Fibroblast of pulmonary artery (primary cell): ENCODE measurements at regions not wholly inside any gene's neighbourhood (a gene's known extent, or its start where the extent isn't known, plus 50 kb on each side); places are given as distances from the start of the nearest gene placed in this dataset.

ENCODE experiments used
- DNase-seq: peaks from one replicate; pipeline ENCODE4 v3.0.0-alpha.2; 2010; ENCODE audit warnings: low read depth
- H3K4me3 ChIP-seq: replicated peaks from 2 replicates; pipeline ENCODE4 v1.5.1; 2011; ENCODE audit warnings: low read depth, mild to moderate bottlenecking, control low read depth, low read length, moderate library complexity
- TF ChIP-seq, protein P1 (sequence below): IDR thresholded peaks from 2 replicates; pipeline ENCODE4 v1.5.1; 2011; ENCODE audit warnings: mild to moderate bottlenecking, control low read depth, low read length, inconsistent platforms; ENCODE audit errors: missing control alignments

DNA sequence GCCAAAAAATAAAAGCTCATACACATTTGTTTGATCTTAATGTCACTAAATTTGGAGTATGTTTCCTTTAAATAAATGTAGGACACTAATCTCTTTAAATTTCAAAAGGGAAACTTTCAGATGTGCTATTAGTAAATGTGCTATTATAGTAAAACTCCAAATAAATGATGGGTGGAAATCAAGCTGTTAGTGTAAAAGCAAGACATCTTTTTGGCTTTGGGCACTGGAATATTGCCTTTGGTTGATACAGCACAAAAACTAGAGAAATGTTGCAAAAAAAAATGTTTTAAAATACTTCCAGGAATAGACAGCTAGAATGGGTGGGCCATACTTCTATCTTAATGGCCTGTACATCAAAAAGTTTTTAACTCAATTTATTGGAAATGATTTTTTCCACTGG is 151.6 kb downstream of the FBXO8 start:
- TF ChIP-seq, protein P1, sequence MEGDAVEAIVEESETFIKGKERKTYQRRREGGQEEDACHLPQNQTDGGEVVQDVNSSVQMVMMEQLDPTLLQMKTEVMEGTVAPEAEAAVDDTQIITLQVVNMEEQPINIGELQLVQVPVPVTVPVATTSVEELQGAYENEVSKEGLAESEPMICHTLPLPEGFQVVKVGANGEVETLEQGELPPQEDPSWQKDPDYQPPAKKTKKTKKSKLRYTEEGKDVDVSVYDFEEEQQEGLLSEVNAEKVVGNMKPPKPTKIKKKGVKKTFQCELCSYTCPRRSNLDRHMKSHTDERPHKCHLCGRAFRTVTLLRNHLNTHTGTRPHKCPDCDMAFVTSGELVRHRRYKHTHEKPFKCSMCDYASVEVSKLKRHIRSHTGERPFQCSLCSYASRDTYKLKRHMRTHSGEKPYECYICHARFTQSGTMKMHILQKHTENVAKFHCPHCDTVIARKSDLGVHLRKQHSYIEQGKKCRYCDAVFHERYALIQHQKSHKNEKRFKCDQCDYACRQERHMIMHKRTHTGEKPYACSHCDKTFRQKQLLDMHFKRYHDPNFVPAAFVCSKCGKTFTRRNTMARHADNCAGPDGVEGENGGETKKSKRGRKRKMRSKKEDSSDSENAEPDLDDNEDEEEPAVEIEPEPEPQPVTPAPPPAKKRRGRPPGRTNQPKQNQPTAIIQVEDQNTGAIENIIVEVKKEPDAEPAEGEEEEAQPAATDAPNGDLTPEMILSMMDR: no peak
- H3K4me3 ChIP-seq: no peak overlapping the region
- no peak for DNase-seq

DNA sequence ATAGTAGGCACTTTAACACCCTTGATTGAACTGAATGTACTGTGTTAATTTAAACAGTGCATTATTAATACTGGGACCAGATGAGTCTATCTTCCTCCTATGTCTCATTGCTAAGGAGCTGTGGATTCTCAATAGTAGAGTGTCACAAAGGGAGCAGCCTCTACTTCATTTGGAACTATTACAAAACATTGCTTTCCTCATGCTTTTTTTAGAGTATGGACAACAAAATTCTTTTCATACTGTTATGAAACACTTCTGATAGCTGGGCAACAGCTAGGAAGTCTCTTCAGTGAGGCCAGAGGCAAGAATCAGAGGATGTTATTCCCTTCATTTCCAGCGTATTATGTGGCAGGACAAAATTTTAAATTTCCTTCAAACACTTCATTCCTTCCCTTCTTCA is 160.8 kb downstream of the FBXO8 start:
- peak; percentile 79 for DNase-seq
- no peak overlapping the region for H3K4me3 ChIP-seq
- TF ChIP-seq, protein P1: no peak

DNA sequence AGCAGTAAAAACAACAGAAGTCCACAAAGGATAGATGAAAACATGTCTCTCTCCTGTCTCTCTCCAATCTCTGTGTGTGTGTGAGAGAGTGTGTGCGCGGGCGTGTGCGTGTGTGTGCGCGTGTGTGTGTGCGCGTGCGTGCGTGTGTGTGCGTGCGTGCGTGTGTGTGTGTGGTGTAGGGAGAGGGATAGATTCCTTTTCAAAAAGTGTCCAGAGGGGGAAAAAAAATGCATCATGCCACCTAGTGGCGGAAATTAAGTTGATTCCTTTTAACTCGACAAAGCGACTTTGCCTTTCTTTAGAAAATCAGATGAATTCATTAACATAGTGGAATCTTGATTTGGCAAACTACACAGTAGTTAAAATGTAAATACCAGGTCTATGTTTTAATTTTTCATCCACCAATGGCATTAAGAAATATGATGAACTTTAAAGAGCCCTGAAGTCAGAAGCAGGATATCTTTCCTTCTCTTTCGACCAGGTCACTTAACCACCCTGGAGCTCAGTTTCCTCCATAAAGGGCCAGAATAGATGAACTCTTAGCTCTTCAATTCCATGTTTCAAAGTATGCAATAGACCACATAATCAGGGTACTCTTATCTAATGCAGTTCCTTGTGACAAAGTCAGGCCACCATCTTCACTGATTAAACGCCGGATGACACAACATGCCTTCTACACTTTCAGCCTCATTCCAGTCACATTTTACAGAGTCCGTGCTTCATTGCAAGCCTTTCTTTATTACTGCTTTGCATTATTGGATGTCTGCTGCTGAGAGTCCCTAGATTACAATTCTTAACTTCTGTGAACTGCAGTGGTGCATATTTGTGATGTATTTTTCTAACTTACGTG is 162.8 kb downstream of the FBXO8 start:
- peak; percentile 91 for DNase-seq
- TF ChIP-seq, protein P1: peak; percentile 56
- peak overlapping the region; percentile 56 for H3K4me3 ChIP-seq

DNA sequence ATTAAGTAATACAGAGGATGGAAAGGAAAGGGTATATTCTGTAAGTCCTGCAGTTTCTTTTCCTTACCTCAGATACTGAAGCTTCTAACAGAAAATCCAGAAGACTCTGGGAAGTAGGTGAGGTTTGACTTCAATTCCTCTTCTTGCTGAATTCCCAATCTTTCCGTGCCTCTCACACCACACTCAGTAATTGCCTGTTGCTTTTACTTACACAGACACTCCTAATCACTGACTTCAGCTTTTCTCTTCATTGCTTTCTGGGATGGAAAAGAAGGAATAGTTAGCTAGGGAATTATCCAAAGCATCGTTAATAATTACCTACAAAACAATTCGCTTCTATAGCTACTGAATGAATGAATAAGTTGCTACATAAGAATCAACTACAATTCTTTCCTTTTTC is 163.6 kb downstream of the FBXO8 start:
- H3K4me3 ChIP-seq: peak overlapping the region; percentile 56
- peak; percentile 14 for DNase-seq
- TF ChIP-seq, protein P1: no peak

DNA sequence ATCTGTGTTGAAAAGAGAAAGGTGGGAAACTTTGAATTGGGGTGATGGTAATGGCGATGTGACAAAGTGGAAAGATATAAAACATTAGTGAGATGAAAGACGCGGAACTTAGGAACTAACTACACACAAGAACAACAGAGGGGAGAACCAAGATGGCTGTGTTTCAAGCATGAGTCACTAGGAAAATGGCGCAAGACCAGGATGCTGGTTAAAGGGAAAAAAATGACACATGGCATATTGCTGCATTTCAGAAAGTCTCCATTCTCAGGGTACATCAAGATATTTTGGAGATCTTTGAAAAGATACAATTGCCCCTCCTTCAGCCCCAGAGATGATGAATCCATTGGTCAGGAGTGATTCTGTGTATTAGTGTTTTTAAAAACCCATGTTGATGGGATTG is 164.4 kb downstream of the FBXO8 start:
- H3K4me3 ChIP-seq: no peak overlapping the region
- DNase-seq: peak; percentile 87
- TF ChIP-seq, protein P1: no peak

DNA sequence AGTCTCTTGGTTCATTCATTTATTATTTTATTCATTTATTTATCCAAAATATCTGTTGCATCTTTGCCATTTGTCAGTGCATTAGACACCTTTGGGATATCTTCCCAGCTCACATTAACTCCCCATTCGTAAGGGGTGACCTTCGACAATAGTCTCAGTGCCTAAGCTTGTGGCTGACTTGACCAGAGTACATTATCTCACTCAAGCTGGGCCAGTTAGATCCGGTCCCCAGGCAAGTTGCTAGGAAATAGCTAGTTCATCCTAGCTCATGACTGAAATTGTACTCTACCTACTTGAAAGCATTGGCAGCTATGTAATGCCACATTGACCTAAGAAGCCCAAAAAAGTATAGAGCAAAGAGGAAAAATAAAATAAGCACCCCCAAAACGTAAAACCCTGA is 165.3 kb downstream of the FBXO8 start:
- no peak for DNase-seq
- no peak overlapping the region for H3K4me3 ChIP-seq
- TF ChIP-seq, protein P1: no peak

DNA sequence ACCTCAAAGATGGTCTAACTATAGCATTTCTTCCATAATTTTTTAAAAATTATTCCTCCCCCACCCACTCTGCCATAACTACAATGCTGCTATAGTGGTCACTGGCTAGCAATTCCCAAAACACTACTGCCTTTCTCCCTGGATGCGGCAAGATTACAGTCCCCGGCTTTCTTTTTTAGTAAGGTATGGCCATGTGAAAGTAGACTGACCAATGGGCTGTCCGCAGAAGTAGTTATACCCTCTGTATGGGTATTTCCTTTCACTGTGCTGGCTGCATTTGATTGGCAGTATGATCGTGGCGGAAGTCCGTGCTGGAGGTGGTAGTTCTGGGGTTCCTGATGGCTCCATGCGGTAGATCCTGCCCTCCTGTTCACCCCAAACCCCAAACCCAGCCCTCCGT is 166.0 kb downstream of the FBXO8 start:
- H3K4me3 ChIP-seq: no peak overlapping the region
- DNase-seq: no peak
- TF ChIP-seq, protein P1: no peak
